Mucosa of stomach (tissue), 1 donor: ENCODE measurements at regions not wholly inside any gene's neighbourhood (a gene's known extent, or its start where the extent isn't known, plus 50 kb on each side); places are given as distances from the start of the nearest gene placed in this dataset.

Experiments
- H3K27me3 ChIP-seq: one replicate; pipeline ENCODE4 v1.7.0; 2013; ENCODE audit warnings: mild to moderate bottlenecking, low read length; ENCODE audit not compliant: control insufficient read depth, insufficient read depth
- H3K36me3 ChIP-seq: one replicate; pipeline ENCODE4 v1.7.0; 2013; ENCODE audit warnings: low read length; ENCODE audit not compliant: control insufficient read depth, insufficient read depth
- H3K4me1 ChIP-seq: one replicate; pipeline ENCODE4 v1.7.0; 2013; ENCODE audit warnings: mild to moderate bottlenecking, low read length; ENCODE audit not compliant: control insufficient read depth, insufficient read depth
- H3K4me3 ChIP-seq: one replicate; pipeline ENCODE4 v1.7.0; 2013; ENCODE audit warnings: low read length
- H3K9ac ChIP-seq: one replicate; pipeline ENCODE4 v1.7.0; 2013; ENCODE audit warnings: mild to moderate bottlenecking, low read length, moderate library complexity
- H3K9me3 ChIP-seq: one replicate; pipeline ENCODE4 v1.7.0; 2013; ENCODE audit warnings: mild to moderate bottlenecking, low read length, moderate library complexity; ENCODE audit not compliant: control insufficient read depth
- donor health status: Pancreatic carcinoma.

- Histone ChIP-seq H3K27me3 (no peaks in the 10 kb centered on the region), H3K4me1 (peaks cover 4% of the 10 kb centered on the region), H3K9me3 (no peaks in the 10 kb centered on the region), H3K9ac (no peak overlapping the region), H3K36me3 (no peaks in the 10 kb centered on the region), H3K4me3 (no peak overlapping the region)
These were observed 219.3 kb upstream of the EEA1 start for GRCh38 chr12:93148412-93148811.

GRCh38 chr12:93149229-93149628, 220.1 kb upstream of the EEA1 start:
- Histone ChIP-seq H3K9ac (no peak overlapping the region), H3K4me3 (no peak overlapping the region), H3K36me3 (no peaks in the 10 kb centered on the region), H3K4me1 (peaks cover 4% of the 10 kb centered on the region), H3K9me3 (no peaks in the 10 kb centered on the region), H3K27me3 (no peaks in the 10 kb centered on the region)

DNA sequence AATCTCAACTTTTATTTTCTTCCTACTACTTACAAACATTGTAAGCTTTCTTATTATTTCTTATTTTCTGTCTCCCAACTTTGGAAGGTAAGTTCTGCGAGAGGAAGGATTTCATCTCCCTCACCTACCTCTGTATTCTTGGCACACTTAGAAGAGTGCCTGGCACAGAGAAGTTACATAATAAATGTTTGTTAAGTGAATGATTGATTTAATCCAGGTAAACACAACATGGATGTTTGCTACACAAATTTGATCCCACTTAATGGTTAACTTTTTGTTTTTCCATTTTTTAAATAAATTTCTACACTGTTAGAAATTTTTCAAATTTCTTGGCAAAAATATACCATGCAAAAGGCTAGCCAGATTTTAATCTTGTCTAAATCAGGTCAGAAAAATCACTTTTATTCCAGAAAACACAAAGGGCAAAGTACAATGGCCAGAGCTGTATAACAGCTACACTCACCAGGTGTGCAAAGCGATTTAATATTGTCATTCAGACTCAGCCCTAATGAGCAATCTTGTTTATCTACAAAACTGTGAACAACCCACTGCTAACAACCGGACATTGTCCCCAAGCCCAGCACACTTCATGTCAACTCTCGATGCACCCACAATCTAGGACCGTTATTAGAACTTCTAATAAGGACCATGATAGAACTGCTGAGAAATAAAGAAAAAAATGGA, 222.1 kb upstream of the EEA1 start:
- peaks cover 20% of the 10 kb centered on the region for H3K4me1 ChIP-seq
- no peaks in the 10 kb centered on the region for H3K27me3 ChIP-seq
- no peaks in the 10 kb centered on the region for H3K9me3 ChIP-seq
- H3K36me3 ChIP-seq = no peaks in the 10 kb centered on the region
- no peak overlapping the region for H3K9ac ChIP-seq
- no peak overlapping the region for H3K4me3 ChIP-seq

- no peaks in the 10 kb centered on the region for H3K36me3 ChIP-seq
- H3K9me3 ChIP-seq = no peaks in the 10 kb centered on the region
- peaks cover 22% of the 10 kb centered on the region for H3K4me1 ChIP-seq
- H3K27me3 ChIP-seq = no peaks in the 10 kb centered on the region
- no peak overlapping the region for H3K4me3 ChIP-seq
- H3K9ac ChIP-seq = no peak overlapping the region
These were observed 223.5 kb upstream of the EEA1 start for GRCh38 chr12:93152617-93153016.

DNA sequence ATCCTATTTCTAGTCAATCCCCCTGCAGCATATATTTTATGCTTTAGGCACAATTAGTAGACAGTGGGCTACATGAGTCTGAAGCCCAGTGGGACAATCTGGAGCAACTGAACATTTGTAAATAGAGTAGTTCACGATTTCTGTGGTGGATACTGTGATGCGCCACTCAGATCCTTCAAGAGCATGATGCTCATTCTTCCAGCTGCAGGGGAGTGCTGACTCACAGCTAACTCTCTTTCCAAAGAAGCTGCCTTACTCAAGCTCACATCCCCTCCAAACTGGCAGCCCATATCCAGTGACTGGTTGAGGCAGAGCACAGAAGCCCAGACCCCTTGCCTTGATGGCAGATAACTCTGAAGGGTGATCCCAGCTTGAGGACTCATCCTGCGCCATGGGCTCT, 224.2 kb upstream of the EEA1 start:
- no peaks in the 10 kb centered on the region for H3K9me3 ChIP-seq

GRCh38 chr12:93154096-93154728, 223.5 kb upstream of the NUDT4 start:
- Histone ChIP-seq H3K27me3 (no peaks in the 10 kb centered on the region), H3K36me3 (no peaks in the 10 kb centered on the region)

More for the DNA sequence above, 224.2 kb upstream of the EEA1 start:
- no peaks in the 10 kb centered on the region for H3K36me3 ChIP-seq
- H3K4me1 ChIP-seq = peaks cover 22% of the 10 kb centered on the region
- H3K4me3 ChIP-seq = no peak overlapping the region
- no peaks in the 10 kb centered on the region for H3K27me3 ChIP-seq
- no peak overlapping the region for H3K9ac ChIP-seq

DNA sequence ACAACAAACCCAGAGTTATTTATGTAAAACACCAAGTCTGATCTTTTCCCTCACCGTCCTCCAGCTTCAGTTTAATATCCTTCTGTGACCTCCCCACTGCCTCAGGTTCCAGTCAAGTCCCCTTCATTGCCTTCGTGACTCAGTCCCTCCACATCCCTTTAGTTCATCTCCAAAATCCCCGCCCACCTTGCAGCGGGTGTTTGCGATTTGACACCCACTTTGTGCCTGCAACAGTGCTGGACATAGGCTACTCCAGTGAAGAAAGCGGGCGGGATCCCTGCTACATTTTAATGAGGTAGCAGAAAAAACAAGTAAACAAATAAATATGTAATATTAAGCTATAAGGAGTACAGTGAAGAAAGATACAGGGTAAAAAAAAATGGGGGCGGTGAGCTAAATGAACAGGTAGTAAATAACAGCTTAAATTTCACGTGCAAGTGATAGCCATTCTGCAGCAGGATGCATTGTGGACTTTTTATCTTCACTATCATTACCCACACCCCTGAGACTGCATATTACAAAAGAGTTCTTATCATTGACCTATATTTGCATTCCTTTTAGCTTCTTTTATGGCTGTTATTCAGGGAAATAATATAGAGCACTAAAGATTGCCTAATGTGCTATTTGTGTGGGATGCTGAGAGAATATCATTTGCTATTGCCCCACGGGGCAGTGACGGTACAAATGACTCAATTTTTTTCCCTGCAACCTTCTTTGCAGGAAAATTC, 222.8 kb upstream of the NUDT4 start:
- H3K27me3 ChIP-seq = no peaks in the 10 kb centered on the region
- H3K9ac ChIP-seq = no peak overlapping the region
- peaks cover 22% of the 10 kb centered on the region for H3K4me1 ChIP-seq
- H3K9me3 ChIP-seq = no peaks in the 10 kb centered on the region
- H3K36me3 ChIP-seq = no peaks in the 10 kb centered on the region
- H3K4me3 ChIP-seq = no peak overlapping the region

More at GRCh38 chr12:93154096-93154728, 223.5 kb upstream of the NUDT4 start:
- Histone ChIP-seq H3K4me3 (no peak overlapping the region), H3K9me3 (no peaks in the 10 kb centered on the region), H3K9ac (no peak overlapping the region), H3K4me1 (peaks cover 22% of the 10 kb centered on the region)

- H3K9me3 ChIP-seq = no peaks in the 10 kb centered on the region
- H3K4me3 ChIP-seq = no peak overlapping the region
- H3K4me1 ChIP-seq = peaks cover 18% of the 10 kb centered on the region
- no peaks in the 10 kb centered on the region for H3K36me3 ChIP-seq
- no peak overlapping the region for H3K9ac ChIP-seq
- no peaks in the 10 kb centered on the region for H3K27me3 ChIP-seq
These were observed 221.5 kb upstream of the NUDT4 start for GRCh38 chr12:93156086-93156716.

DNA sequence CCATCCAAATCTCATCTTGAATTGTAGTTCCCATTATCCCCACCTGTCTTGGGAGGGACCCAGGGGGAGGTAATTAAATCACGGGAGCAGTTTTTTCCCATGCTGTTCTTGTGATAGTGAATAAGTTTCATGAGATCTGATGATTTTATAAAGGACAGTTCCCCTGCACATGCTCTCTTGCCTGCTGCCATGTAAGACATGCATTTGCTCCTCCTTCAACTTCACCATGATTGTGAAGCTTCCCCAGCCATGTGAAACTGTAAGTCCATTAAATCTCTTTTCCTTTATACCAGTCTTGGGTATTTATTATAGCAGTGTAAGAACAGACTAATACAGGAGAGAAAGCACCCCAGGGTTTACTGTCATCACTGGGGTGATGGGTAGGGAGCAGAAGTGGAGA, 220.4 kb upstream of the NUDT4 start:
- H3K4me3 ChIP-seq = no peak overlapping the region
- H3K4me1 ChIP-seq = peaks cover 18% of the 10 kb centered on the region
- H3K9me3 ChIP-seq = no peaks in the 10 kb centered on the region
- H3K27me3 ChIP-seq = no peaks in the 10 kb centered on the region
- no peaks in the 10 kb centered on the region for H3K36me3 ChIP-seq
- no peak overlapping the region for H3K9ac ChIP-seq

DNA sequence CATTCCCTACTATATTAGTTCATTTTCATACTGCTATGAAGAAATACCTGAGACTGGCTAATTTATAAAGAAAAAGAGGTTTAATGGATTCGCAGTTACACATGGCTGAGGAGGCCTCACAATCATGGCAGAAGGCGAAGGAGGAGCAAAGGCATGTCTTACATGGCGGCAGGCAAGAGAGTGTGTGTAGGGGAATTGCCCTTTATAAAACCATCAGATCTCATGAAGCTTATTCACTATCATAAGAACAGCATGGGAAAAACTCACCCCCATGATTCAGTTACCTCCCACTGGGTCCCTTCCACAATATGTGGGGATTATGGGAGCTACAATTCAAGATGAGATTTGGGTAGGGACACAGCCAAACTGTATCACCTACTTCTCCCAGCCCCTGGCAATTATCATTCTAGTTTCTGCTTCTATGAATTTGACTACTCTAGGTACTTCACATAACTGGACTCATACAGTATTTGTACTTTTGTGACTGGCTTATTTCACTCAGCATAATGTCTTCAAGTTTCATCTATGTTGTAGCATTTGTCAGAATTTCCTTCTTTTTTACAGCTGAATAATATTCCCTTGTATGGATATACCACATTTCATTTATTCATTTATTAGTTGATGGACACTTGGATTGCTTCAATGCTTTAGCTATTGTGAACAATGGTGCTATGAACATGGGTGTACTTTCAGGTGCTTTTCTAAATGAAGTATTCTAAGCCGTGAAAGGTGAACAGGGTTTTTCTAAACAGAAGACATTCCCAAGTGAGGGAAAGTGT, 219.5 kb upstream of the NUDT4 start:
- H3K9me3 ChIP-seq = no peaks in the 10 kb centered on the region
- no peak overlapping the region for H3K9ac ChIP-seq
- H3K27me3 ChIP-seq = no peaks in the 10 kb centered on the region
- H3K4me1 ChIP-seq = peaks cover 18% of the 10 kb centered on the region
- H3K36me3 ChIP-seq = no peaks in the 10 kb centered on the region
- H3K4me3 ChIP-seq = no peak overlapping the region

GRCh38 chr12:93163260-93164036, 214.3 kb upstream of the NUDT4 start:
- no peak overlapping the region for H3K4me3 ChIP-seq
- no peak overlapping the region for H3K9ac ChIP-seq

More at GRCh38 chr12:93163260-93164036, 214.3 kb upstream of the NUDT4 start:
- Histone ChIP-seq H3K4me1 (peaks cover 9% of the 10 kb centered on the region), H3K9me3 (no peaks in the 10 kb centered on the region), H3K36me3 (no peaks in the 10 kb centered on the region), H3K27me3 (no peaks in the 10 kb centered on the region)
